WERI-Rb-1 (cell line): ENCODE measurements at regions not wholly inside any gene's neighbourhood (a gene's known extent, or its start where the extent isn't known, plus 50 kb on each side); places are given as distances from the start of the nearest gene placed in this dataset.

Source experiments
- DNase-seq: peaks from one replicate; pipeline ENCODE4 v3.0.0-alpha.2; 2020
- H3K27ac ChIP-seq: fragments of 250-450 bp; sonication (Bioruptor Pico); 2 replicates; pipeline ENCODE4 v1.5.1; 2020; ENCODE audit warnings: mild to moderate bottlenecking, moderate library complexity
- H3K27me3 ChIP-seq: fragments of 250-450 bp; sonication (Bioruptor Pico); 2 replicates; pipeline ENCODE4 v1.5.1; 2021; ENCODE audit warnings: mild to moderate bottlenecking, low read depth, moderate library complexity; ENCODE audit not compliant: insufficient read depth, severe bottlenecking
- H3K36me3 ChIP-seq: fragments of 250-450 bp; sonication (Bioruptor Pico); 2 replicates; pipeline ENCODE4 v1.5.1; 2020; ENCODE audit warnings: mild to moderate bottlenecking, moderate library complexity
- H3K4me3 ChIP-seq: 2 replicates; pipeline ENCODE4 v1.5.1; 2011; ENCODE audit warnings: low read depth, mild to moderate bottlenecking, control low read depth, low read length
- H3K9me3 ChIP-seq: fragments of 250-450 bp; sonication (Bioruptor Pico); 2 replicates; pipeline ENCODE4 v1.5.1; 2021; ENCODE audit warnings: mild to moderate bottlenecking, moderate library complexity; ENCODE audit not compliant: severe bottlenecking
- CTCF ChIP-seq: IDR thresholded peaks from 2 replicates; pipeline ENCODE4 v1.5.1; 2011; ENCODE audit warnings: low read depth, mild to moderate bottlenecking, control low read depth, inconsistent platforms, low read length

GRCh38 chr2:6474161-6475140 is 391.3 kb downstream of the CMPK2 start:
- no peak overlapping the region for H3K27ac ChIP-seq
- H3K27me3 ChIP-seq: no peaks in the 10 kb centered on the region
- no peak for TF ChIP-seq CTCF
- no peaks in the 10 kb centered on the region for H3K36me3 ChIP-seq
- peaks cover 4% of the 10 kb centered on the region for H3K9me3 ChIP-seq
- no peak overlapping the region for H3K4me3 ChIP-seq
- DNase-seq: no peak

- H3K27ac ChIP-seq: no peak overlapping the region
- no peak overlapping the region for H3K4me3 ChIP-seq
- DNase-seq: no peak
- no peaks in the 10 kb centered on the region for H3K36me3 ChIP-seq
- no peak for TF ChIP-seq CTCF
- peaks cover 4% of the 10 kb centered on the region for H3K9me3 ChIP-seq
- H3K27me3 ChIP-seq: no peaks in the 10 kb centered on the region
Observed at GRCh38 chr2:6475155-6475940, 390.4 kb downstream of the CMPK2 start.

GRCh38 chr2:6480514-6480913 is 385.2 kb downstream of the CMPK2 start:
- TF ChIP-seq CTCF: no peak

GRCh38 chr2:6482256-6482655 is 383.5 kb downstream of the CMPK2 start:
- TF ChIP-seq CTCF: no peak
- H3K27me3 ChIP-seq: no peaks in the 10 kb centered on the region
- DNase-seq: no peak

More at GRCh38 chr2:6480514-6480913, 385.2 kb downstream of the CMPK2 start:
- Histone ChIP-seq H3K27ac (no peak overlapping the region), H3K27me3 (no peaks in the 10 kb centered on the region), H3K36me3 (no peaks in the 10 kb centered on the region), H3K4me3 (no peak overlapping the region), H3K9me3 (peaks cover 13% of the 10 kb centered on the region)
- DNase-seq: no peak

GRCh38 chr2:6487765-6488164 is 377.9 kb downstream of the CMPK2 start:
- no peaks in the 10 kb centered on the region for H3K36me3 ChIP-seq
- DNase-seq: no peak
- no peak overlapping the region for H3K4me3 ChIP-seq
- peaks cover 10% of the 10 kb centered on the region for H3K9me3 ChIP-seq
- TF ChIP-seq CTCF: no peak
- no peak overlapping the region for H3K27ac ChIP-seq
- no peaks in the 10 kb centered on the region for H3K27me3 ChIP-seq

More at GRCh38 chr2:6482256-6482655, 383.5 kb downstream of the CMPK2 start:
- H3K4me3 ChIP-seq: no peak overlapping the region
- no peaks in the 10 kb centered on the region for H3K36me3 ChIP-seq
- H3K9me3 ChIP-seq: peaks cover 13% of the 10 kb centered on the region
- H3K27ac ChIP-seq: no peak overlapping the region
